GM19452 (cell line): ENCODE measurements at regions not wholly inside any gene's neighbourhood (a gene's known extent, or its start where the extent isn't known, plus 50 kb on each side); places are given as distances from the start of the nearest gene placed in this dataset.

ENCODE experiments used
- ATAC-seq: cut with Tn5 transposase; IDR thresholded peaks from one replicate; pipeline ENCODE4 v1.9.1; 2021; ENCODE audit not compliant: unreplicated experiment

DNA sequence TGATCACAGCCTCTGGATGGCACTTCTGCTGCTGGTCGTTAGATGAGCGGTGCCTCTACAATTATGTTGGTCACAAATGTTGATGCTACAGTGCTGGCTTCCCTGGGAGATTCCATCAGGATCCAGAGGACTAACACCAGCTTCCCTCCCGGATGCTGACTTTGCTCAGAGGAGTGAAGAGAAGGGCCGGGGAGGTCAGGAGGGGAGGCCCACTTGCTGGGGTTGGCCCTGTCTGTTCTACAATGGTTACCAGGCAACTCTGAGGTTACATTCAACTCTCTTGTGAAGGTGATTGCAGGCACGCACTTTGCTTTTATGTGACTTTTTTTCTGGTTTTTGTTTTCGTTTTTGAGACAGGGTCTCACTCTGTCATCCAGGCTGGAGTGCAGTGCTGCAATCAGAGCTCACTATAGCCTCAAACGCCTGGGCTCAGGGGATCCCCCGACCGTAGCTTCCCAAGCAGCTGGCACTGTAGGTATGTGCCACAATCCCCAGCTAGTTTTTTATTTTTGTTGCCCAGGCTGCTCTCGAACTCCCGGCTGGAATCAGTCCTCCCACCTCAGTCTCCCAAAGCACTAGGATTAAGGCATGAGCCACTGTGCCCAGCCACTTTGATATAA is 112.5 kb downstream of the ADSS2 start:
- ATAC-seq = no peak

DNA sequence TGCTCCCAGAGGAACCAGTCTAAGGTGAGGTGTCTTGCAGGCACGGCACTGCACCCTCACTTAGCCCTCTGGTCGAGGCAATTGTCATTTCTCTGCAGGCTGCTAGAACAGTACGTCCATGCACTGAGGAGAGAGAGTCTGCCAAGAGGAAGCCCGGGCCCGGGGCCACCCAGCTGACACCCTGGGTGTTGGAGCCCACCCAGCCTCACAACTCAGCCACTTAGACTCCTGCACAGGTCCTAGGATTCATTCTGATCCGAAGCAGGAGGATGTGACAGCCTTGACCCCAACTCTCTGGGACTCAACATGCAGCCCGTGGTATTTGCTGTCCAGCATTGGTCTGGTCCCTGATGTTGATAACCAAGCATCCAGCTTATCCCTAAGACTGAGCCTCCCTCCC is 111.9 kb downstream of the ADSS2 start:
- no peak for ATAC-seq

DNA sequence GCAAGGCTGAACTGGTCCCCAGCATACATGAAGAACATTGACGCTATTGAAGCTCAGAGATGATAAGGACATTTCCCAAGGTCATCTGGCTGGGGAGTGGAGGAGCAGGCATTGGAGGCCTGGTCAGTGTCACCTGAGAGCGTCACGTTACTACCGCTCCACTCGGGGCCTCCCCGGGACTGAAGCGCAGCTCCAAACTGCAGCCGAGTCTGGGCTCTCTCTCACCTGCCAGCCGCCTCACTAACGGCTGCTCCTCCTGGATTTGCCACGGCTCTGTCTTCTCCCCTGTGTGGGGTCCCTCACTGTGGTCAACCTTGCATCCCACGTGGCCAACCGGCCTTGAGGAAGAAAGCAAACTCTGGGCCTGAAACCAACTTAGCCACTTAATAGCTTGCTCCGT is 111.3 kb downstream of the ADSS2 start:
- ATAC-seq = no peak

DNA sequence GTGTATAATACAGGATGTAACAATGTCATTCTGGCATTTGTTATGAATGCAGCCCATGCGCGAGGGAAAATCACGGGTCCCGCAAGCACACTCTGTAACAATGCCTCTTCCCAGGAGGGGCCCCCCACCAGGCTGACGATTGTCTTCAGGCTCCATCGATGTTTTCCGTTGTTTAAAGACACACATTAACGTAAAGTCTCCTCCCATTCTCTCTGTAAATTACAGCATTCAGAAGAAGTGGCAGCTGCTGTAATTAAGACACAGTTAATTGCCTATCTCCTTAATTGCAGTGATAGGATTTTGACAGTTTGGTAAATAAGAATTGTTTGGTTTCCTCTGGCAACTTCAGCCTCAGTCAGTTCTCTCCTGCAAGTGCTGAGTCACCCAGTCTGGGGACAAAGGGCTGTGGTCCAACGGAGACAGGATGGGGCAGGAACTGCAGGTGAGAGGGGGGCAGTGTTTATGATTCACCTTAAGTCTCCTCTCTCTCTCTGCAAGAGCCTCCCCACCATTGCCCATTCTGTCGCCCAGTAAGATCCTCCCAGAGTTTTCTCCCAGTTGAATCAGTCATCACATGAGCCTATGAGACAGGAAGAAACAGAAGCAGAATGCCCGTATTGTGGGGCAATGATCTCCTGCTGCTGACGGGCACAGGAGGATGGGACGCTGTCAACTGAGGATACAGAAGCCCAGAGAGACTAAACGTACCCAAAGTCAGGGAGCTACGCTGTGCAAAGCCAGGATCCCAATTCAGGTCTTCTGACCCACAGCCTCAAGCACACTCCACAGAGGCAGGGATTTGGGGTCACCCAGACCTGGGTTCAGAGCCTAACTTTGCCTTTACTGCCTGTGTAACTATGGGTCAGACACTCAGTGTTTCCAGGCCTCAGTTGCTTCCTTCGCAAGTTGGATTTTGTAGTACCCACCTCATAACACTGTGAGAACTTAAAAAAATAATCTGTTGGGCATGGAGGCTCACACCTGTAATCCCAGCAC is 110.0 kb downstream of the ADSS2 start:
- no peak for ATAC-seq

DNA sequence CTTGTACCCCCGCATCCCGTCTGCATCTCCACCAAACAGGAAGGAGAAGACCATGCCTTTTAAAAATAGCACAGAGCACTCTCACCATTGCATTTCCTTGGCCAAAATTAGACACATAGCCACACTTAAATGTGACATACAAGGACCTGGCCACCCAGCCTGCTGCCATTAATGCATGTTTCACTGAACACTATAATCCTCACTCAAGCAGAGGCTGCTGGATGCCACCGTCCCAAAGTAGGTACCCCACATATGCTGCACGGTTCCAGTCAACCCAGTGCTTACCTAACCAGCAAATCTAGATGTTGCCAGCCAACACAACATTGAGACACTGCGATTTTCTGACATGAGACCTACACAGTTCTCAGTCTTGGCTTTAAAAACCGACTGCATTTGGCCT is 107.7 kb downstream of the ADSS2 start:
- ATAC-seq = no peak

DNA sequence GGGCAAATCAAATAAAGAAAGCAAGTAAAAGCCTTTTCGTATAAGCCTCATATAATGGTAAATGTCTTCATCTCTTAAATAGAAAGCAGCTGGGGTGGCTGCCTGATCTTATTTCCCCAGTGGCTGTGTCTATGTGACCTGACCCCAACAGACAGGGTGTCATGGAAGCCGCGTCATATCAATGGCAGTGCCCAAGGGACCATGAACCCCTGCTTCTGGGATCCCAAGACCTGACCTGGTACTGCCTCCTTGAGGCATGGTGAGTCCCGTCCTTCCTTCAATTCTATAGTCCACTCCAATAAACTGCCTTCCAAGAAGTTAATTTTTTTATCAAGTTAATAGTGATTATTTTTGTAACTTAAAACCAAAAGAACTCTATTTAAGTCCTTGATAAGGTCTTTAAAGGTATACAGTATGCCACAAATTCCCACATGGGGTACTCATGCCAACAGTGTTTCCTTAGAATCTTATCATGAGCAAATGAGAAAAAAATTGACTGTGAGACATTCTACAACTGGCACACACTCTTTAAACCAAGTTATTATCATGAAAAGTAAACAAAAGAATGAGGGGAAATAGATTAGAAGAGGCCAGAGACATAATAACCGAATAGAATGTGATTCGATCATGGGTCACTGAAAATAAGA is 104.6 kb downstream of the ADSS2 start:
- no peak for ATAC-seq

DNA sequence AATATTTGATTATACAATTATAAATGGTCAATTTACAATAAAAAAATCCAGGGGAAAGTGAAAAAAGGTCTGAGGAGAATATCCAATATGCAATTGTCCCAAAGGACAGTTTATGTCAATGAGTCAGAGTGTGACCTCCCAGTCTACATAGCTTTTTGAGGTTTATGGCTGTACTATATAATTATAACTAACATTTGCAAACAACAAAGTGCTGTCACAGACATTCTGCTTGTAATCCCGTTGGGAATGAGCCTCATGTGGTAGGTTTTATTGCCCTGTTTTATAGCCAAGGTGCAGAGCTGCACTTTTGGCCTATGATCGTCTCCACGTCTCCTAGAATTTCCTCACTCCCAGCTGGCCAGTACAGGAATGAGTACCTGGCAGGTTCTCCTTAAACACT is 103.8 kb downstream of the ADSS2 start:
- no peak for ATAC-seq

DNA sequence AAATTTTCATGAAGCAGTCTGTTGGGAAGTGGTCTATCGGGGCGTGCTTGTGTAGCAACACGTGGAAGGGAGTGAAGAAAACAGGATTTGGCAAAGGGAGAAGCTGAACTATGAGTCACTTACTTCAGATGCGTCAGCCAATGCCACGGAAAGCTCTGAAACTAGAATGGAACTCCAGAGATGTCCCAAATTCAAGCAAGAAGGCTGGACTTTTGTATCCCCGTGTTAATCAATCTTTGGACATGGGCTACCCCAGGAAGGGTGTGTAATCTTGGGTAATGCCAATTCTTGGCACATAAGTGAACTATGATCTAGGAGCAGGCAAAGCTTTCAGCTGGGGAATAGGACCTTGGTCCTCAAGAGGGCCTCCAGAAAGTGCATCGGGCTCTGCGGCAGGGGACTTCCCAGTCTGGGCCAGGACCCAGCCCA is 102.6 kb downstream of the ADSS2 start:
- no peak for ATAC-seq

DNA sequence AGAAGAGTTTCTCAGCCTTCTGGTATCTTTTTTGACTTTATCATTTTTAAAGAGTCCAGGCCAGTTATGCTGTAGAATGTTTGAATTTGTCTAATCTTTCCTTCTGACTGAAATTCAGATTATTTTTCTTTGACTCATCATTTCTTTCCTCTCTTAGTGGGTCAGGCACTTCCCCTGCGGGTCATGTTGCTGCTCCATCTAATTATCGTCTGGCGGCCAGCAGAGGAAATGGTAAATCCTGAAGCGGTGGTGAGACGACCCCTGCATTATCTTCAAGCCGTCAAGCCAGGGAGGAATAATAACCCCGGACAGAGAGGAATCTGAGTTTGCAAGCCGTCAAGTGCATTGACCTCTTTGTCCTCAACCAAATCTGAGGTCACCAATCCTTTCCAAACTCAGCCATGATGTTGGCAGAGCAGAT is 102.1 kb downstream of the ADSS2 start:
- no peak for ATAC-seq

DNA sequence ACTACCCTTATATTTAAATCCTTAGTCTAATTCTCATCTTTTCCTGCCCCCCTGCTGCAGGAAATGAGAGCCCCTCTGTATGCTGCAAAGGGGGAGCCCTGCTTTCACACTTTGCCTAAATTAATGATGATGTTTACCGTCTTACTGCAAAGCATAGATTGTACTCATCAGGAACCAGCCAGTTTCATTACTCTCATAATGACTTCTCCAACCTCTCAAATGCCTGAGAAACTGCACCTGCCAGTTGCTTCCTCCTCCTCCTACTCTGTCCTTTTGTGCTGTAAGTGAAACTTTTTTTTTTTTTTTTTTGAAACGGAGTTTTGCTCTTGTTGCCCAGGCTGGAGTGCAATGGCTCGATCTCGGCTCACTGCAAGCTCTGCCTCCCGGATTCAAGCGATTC is 101.7 kb downstream of the ADSS2 start:
- peak; percentile 83 for ATAC-seq

DNA sequence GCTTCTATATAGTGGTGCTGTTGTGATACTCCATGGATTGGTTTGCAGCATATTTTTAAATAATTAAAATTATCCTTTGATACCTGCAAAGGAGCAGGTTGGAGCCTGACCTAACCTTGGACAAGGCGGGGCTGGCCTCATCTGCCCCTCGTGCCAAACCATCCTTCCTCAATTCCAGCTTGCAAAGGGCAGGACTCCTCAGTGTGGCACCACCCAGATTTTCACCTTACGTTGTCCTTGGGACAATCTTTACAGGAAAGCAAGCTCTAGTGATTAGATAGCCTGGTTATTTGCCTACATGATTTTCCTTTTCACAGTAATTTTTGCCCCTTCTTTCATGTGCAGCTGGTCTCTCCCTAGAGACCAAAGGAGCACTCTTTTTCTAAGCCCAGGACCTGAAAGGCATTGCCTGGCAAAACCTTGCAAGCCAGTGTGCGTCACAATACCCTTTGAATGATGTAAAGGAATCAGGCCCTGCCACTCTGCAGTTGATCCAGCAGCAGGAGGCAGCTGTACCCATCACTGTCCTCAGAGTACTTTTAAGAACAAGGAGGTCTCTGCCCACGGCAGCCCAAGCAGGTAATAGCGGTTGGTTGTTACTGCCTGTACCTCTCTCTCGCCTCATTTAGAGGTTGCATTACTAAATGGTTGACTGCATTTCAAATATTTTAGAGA is 99.4 kb downstream of the ADSS2 start:
- no peak for ATAC-seq

DNA sequence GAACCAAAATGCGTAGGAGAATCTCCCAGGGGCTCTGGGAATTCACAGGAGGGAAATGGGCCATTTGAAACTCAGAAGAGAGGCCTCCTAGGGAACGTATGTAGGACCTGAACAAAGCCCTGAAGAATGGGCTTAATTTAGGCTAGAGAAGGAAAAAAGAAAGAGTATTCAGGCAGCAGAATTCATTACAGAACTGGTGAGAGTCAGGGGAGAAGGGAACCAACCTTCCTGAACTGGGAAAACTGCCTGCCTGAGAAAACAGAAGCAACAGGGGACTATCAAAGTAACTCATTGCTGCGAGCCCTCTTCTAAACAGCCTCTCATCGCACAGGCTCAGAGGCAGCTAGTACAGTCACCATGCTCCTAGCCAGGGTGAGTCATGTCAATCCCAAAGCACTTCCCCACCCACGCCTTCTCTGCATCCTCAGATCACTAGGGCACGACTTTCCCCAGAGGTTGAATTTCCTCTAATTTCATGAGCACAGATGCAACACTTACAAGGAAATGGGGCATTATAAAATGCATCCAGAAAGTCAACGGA is 98.1 kb downstream of the ADSS2 start:
- peak; percentile 43 for ATAC-seq

DNA sequence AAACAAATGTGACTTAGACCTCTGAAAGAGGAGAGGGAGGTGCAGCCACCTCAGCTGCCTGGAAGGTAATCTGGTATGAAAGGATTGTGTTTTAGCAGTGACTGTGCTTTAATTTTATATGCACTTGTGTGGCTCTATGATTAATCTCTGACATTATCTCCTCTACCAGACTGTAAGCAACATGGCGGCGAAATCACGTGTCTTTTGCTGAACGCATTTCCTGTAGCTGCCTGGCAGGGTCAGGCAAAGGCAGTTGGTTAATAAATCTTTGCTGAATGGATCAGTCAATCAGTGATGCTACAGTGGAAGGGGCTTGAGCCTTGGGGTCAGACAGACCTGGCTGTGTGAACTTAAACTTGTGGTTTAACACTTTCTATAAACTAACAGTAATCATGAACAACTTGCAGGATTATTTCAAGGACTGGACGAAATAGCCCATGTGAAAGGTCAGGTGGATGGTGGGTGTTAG is 96.9 kb downstream of the ADSS2 start:
- ATAC-seq = no peak

DNA sequence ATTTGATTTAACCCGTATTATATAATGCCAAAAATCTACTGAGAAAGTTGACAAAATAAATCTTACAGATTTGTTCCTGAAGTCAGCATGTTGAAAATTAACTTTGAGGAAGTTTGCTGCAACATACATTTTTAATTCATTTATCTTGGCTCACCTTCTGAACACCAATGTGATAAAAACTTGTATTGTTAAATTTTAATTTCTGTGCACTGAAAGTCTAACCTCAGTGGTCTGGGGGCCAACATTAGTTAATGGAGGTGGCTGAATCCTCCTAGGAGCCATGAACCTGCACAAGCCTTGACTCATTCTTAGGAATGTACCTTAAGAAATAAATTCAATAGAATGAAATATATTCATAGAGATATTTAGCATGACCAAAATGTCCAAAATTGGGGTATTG is 95.3 kb downstream of the ADSS2 start:
- ATAC-seq = no peak
